IPS DF 6.9 (cell line): ENCODE measurements at regions not wholly inside any gene's neighbourhood (a gene's known extent, or its start where the extent isn't known, plus 50 kb on each side); places are given as distances from the start of the nearest gene placed in this dataset.

Experiments used
- DNase-seq: peaks from one replicate; pipeline ENCODE4 v3.0.0-alpha.2; 2013; ENCODE audit warnings: low read depth, low spot score
- H3K27ac ChIP-seq: one replicate; pipeline ENCODE4 v1.5.1; 2013; ENCODE audit warnings: low read length, control low read depth
- H3K27me3 ChIP-seq: 2 replicates; pipeline ENCODE4 v1.6.1; 2013; ENCODE audit warnings: mild to moderate bottlenecking, low read length; ENCODE audit not compliant: control insufficient read depth, insufficient read depth
- H3K36me3 ChIP-seq: 2 replicates; pipeline ENCODE4 v1.6.1; 2013; ENCODE audit warnings: low read length; ENCODE audit not compliant: control insufficient read depth, insufficient read depth
- H3K4me1 ChIP-seq: 2 replicates; pipeline ENCODE4 v1.6.1; 2013; ENCODE audit warnings: low read length; ENCODE audit not compliant: control insufficient read depth, insufficient read depth
- H3K4me3 ChIP-seq: 2 replicates; pipeline ENCODE4 v1.5.1; 2013; ENCODE audit warnings: mild to moderate bottlenecking, low read length
- H3K9me3 ChIP-seq: 2 replicates; pipeline ENCODE4 v1.6.1; 2013; ENCODE audit warnings: low read length, inconsistent platforms; ENCODE audit not compliant: control insufficient read depth, insufficient read depth
- WGBS: extraction: QIAGEN DNeasy Blood & Tissue Kit; methylation state at CpG from one replicate; pipeline ENCODE4 v1.1.7; 2013; ENCODE audit warnings: mixed read lengths, missing lambda C conversion rate; ENCODE audit not compliant: insufficient read length, insufficient coverage; 5-methylcytosine and 5-hydroxymethylcytosine counted together

- no peaks in the 10 kb centered on the region for H3K36me3 ChIP-seq
Observed at GRCh38 chr6:40706178-40706577, 119.0 kb upstream of the LRFN2 start.

GRCh38 chr6:40705354-40705753 is 118.2 kb upstream of the LRFN2 start:
- Histone ChIP-seq H3K4me1 (no peaks in the 10 kb centered on the region), H3K4me3 (no peak overlapping the region), H3K36me3 (no peaks in the 10 kb centered on the region), H3K27ac (no peak overlapping the region), H3K27me3 (no peaks in the 10 kb centered on the region), H3K9me3 (no peaks in the 10 kb centered on the region)
- no peak for DNase-seq
- WGBS = no CpG with 5 or more reads among the region's 4 CpGs

More at GRCh38 chr6:40706178-40706577, 119.0 kb upstream of the LRFN2 start:
- no peak for DNase-seq
- no CpG with 5 or more reads among the region's 1 CpG for WGBS
- Histone ChIP-seq H3K9me3 (no peaks in the 10 kb centered on the region), H3K4me3 (no peak overlapping the region), H3K4me1 (no peaks in the 10 kb centered on the region), H3K27me3 (no peaks in the 10 kb centered on the region), H3K27ac (no peak overlapping the region)

- H3K9me3 ChIP-seq = no peaks in the 10 kb centered on the region
- no peaks in the 10 kb centered on the region for H3K36me3 ChIP-seq
- DNase-seq = no peak
- H3K4me3 ChIP-seq = no peak overlapping the region
- H3K4me1 ChIP-seq = peaks cover 2% of the 10 kb centered on the region; the same call in 1 of the 2 replicates
- H3K27me3 ChIP-seq = no peaks in the 10 kb centered on the region
- H3K27ac ChIP-seq = no peak overlapping the region
- WGBS = no CpG with 5 or more reads among the region's 3 CpGs
Observed at GRCh38 chr6:40701352-40702007, 114.3 kb upstream of the LRFN2 start.

- no peak for DNase-seq
- WGBS = no CpG with 5 or more reads among the region's 4 CpGs
- Histone ChIP-seq H3K27ac (no peak overlapping the region), H3K27me3 (no peaks in the 10 kb centered on the region), H3K9me3 (no peaks in the 10 kb centered on the region), H3K36me3 (no peaks in the 10 kb centered on the region), H3K4me3 (no peak overlapping the region), H3K4me1 (peaks cover 2% of the 10 kb centered on the region; the same call in 1 of the 2 replicates)
Observed at GRCh38 chr6:40700006-40700580, 112.9 kb upstream of the LRFN2 start.

- no peaks in the 10 kb centered on the region for H3K27me3 ChIP-seq
- no peak for DNase-seq
- WGBS = no CpG with 5 or more reads among the region's 8 CpGs
- H3K9me3 ChIP-seq = no peaks in the 10 kb centered on the region
- no peak overlapping the region for H3K27ac ChIP-seq
- H3K4me3 ChIP-seq = no peak overlapping the region
- peaks cover 2% of the 10 kb centered on the region; the same call in 1 of the 2 replicates for H3K4me1 ChIP-seq
- H3K36me3 ChIP-seq = no peaks in the 10 kb centered on the region
Observed at GRCh38 chr6:40695750-40696415, 108.7 kb upstream of the LRFN2 start.

GRCh38 chr6:40695114-40695513 is 108.0 kb upstream of the LRFN2 start:
- WGBS = no CpG with 5 or more reads among the region's 2 CpGs
- Histone ChIP-seq H3K4me1 (peaks cover 2% of the 10 kb centered on the region; the same call in 1 of the 2 replicates), H3K36me3 (no peaks in the 10 kb centered on the region), H3K27ac (no peak overlapping the region), H3K27me3 (no peaks in the 10 kb centered on the region), H3K4me3 (no peak overlapping the region), H3K9me3 (no peaks in the 10 kb centered on the region)
- DNase-seq = no peak

GRCh38 chr6:40693768-40694167 is 106.6 kb upstream of the LRFN2 start:
- Histone ChIP-seq H3K4me1 (no peaks in the 10 kb centered on the region), H3K27me3 (no peaks in the 10 kb centered on the region), H3K4me3 (no peak overlapping the region), H3K36me3 (no peaks in the 10 kb centered on the region), H3K27ac (no peak overlapping the region), H3K9me3 (no peaks in the 10 kb centered on the region)
- DNase-seq = no peak
- 100% methylated on average over 1 of the region's 3 CpGs for WGBS

- Histone ChIP-seq H3K9me3 (no peaks in the 10 kb centered on the region), H3K27ac (no peak overlapping the region), H3K27me3 (no peaks in the 10 kb centered on the region), H3K4me1 (no peaks in the 10 kb centered on the region), H3K4me3 (no peak overlapping the region), H3K36me3 (no peaks in the 10 kb centered on the region)
- no CpG with 5 or more reads among the region's 2 CpGs for WGBS
- DNase-seq = no peak
Observed at GRCh38 chr6:40692337-40692736, 105.2 kb upstream of the LRFN2 start.

GRCh38 chr6:40689185-40689584 is 102.0 kb upstream of the LRFN2 start:
- Histone ChIP-seq H3K36me3 (no peaks in the 10 kb centered on the region), H3K4me3 (no peak overlapping the region), H3K27ac (no peak overlapping the region), H3K9me3 (no peaks in the 10 kb centered on the region), H3K4me1 (no peaks in the 10 kb centered on the region), H3K27me3 (no peaks in the 10 kb centered on the region)
- WGBS = no CpG with 5 or more reads among the region's 4 CpGs
- DNase-seq = no peak

GRCh38 chr6:40688214-40688761 is 101.1 kb upstream of the LRFN2 start:
- Histone ChIP-seq H3K4me1 (no peaks in the 10 kb centered on the region), H3K36me3 (no peaks in the 10 kb centered on the region), H3K9me3 (no peaks in the 10 kb centered on the region), H3K27me3 (no peaks in the 10 kb centered on the region), H3K27ac (no peak overlapping the region), H3K4me3 (no peak overlapping the region)
- no peak for DNase-seq
- WGBS = 100% methylated on average over 2 of the region's 7 CpGs
